GM18868 (cell line): ENCODE measurements at regions not wholly inside any gene's neighbourhood (a gene's known extent, or its start where the extent isn't known, plus 50 kb on each side); places are given as distances from the start of the nearest gene placed in this dataset.

Experiments used
- ATAC-seq: cut with Tn5 transposase; IDR thresholded peaks from one replicate; pipeline ENCODE4 v1.9.1; 2021; ENCODE audit warnings: mild to moderate bottlenecking, moderate library complexity; ENCODE audit not compliant: unreplicated experiment

- ATAC-seq: no peak
These were observed 103.3 kb upstream of the B3GAT1 start for GRCh38 chr11:134515081-134515960.

- ATAC-seq: no peak
These were observed 102.4 kb upstream of the B3GAT1 start for GRCh38 chr11:134514354-134514951.

GRCh38 chr11:134513585-134514120, 101.6 kb upstream of the B3GAT1 start:
- ATAC-seq: no peak

GRCh38 chr11:134512571-134513538, 100.8 kb upstream of the B3GAT1 start:
- no peak for ATAC-seq

GRCh38 chr11:134512061-134512460, 100.0 kb upstream of the B3GAT1 start:
- ATAC-seq: no peak

- no peak for ATAC-seq
These were observed 99.2 kb upstream of the B3GAT1 start for GRCh38 chr11:134511255-134511654.

GRCh38 chr11:134510233-134511040, 98.4 kb upstream of the B3GAT1 start:
- no peak for ATAC-seq

- no peak for ATAC-seq
These were observed 97.6 kb upstream of the B3GAT1 start for GRCh38 chr11:134509381-134510232.

- ATAC-seq: no peak
These were observed 96.4 kb upstream of the B3GAT1 start for GRCh38 chr11:134508219-134508990.

GRCh38 chr11:134506046-134506445, 94.0 kb upstream of the B3GAT1 start:
- no peak for ATAC-seq

GRCh38 chr11:134505125-134505524, 93.1 kb upstream of the B3GAT1 start:
- ATAC-seq: no peak

GRCh38 chr11:134504146-134504905, 92.3 kb upstream of the B3GAT1 start:
- no peak for ATAC-seq

GRCh38 chr11:134503596-134503995, 91.6 kb upstream of the B3GAT1 start:
- no peak for ATAC-seq

GRCh38 chr11:134503100-134503499, 91.1 kb upstream of the B3GAT1 start:
- ATAC-seq: no peak

- no peak for ATAC-seq
These were observed 90.1 kb upstream of the B3GAT1 start for GRCh38 chr11:134502153-134502550.

- ATAC-seq: no peak
These were observed 89.5 kb upstream of the B3GAT1 start for GRCh38 chr11:134501406-134502152.

- ATAC-seq: no peak
These were observed 88.6 kb upstream of the B3GAT1 start for GRCh38 chr11:134500621-134501020.
